DMS79 (cell line): ENCODE measurements at regions not wholly inside any gene's neighbourhood (a gene's known extent, or its start where the extent isn't known, plus 50 kb on each side); places are given as distances from the start of the nearest gene placed in this dataset.

Experiments used
- DNase-seq: peaks from one replicate; lab custom pipeline; 2025; lab: John Stamatoyannopoulos, UW

GRCh38 chr20:24169256-24169655 lies 180.7 kb upstream of the GGTLC1 start:
- DNase-seq = no peak

- no peak for DNase-seq
Measured at GRCh38 chr20:24166412-24166811, 177.8 kb upstream of the GGTLC1 start.

DNA sequence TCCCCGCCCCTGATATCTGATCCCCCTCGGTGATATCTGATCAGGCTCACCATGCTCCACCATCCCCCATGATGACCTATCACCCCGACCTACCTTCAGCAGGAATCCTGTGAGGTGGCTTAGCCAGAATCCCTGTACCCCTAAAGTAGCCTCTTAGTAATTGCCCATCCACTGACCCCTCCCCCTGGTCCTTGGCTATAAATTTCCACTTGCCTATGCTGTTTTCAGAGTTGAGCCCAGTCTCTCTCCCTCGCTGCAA lies 177.5 kb upstream of the GGTLC1 start:
- DNase-seq = no peak

DNA sequence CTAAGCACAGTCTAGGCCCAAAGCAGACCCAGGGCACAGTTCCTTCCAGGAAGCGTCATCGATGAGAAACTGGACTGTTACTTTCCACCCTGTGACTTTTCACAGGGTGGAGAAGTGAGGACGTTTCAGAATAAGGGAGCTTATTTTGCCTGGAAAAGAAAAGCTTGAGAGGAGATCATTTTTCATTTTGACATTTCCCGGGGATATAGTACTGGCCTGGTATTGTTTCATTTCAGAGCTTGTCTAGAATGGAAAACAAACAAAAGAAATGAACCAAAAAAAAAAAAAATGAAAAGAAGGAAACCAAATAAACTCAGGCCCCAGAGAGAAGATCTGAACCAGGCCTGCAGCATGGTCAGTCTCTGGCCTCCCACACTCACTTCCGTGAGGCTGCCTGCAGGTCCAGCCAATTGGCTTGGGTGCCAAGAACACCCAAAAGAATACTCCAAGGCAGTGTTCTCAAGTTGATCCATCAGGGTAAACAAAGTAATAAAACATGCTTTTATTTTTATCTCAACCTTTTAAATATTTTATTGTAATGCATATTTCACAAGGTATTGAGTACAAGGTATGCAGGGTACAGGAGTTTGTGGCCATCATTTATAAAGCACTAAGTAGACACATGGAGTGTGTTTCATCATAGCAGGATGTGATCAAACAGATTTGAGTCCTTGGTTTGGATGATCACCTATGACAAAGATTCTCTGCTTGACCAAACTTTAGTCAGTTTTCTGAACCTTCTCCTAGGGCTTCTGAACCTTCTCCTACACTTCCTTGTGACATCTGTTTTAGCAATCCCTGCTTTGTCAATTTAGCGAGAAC lies 176.9 kb upstream of the GGTLC1 start:
- DNase-seq = no peak

GRCh38 chr20:24164360-24164759 lies 175.8 kb upstream of the GGTLC1 start:
- no peak for DNase-seq

GRCh38 chr20:24163506-24163905 lies 174.9 kb upstream of the GGTLC1 start:
- no peak for DNase-seq

DNA sequence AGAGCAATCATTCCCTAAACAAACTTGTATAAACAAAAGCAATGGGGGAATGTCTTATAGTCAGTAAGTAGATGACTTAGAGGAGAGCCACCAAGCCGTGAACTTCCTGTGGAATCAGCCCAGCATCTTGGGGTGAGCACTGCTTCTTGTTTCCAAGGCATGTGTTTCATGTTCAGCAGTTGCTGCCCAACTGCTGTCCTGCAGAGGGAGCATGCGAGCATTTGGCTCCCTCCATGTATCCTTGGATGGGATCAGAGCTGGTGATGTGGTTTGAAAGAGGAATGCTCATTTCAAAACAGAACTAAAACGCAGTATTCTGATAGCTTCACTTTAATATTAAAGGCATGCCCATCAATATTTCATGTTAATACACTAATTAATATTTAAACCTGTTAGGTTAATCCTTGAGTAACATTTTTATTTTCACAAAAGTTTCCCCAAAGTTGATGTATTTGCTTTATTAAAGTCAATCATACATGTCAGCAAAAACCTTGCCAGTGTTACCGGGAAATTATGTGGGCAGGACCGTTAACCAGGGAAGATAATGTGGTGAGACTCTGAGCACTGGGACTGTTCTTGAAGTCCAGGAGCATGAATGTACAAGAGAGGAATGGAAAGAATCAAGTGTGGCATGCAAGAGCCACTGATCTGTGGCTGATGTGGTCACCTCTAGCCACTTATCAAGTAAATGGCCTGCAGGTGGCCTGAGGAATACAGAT lies 172.1 kb upstream of the GGTLC1 start:
- no peak for DNase-seq

DNA sequence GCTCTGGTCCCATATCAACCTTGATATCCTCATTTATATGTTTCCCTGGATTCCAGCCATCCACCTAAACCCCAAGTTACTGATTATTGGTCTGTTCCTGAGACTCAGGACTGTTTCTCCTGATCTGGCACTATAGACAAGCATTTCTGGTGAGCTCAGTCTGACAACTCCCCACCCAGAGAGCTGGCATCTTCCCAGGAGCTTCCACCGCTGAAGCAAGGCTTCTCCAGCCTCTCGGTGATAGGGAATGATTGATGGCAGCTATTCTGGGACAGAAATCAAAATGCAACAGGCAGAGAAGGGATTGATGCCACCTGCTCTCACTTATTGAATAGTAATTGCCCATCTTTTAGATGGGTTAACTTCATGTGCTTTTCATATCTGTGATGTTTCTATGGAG lies 169.7 kb upstream of the GGTLC1 start:
- no peak for DNase-seq

DNA sequence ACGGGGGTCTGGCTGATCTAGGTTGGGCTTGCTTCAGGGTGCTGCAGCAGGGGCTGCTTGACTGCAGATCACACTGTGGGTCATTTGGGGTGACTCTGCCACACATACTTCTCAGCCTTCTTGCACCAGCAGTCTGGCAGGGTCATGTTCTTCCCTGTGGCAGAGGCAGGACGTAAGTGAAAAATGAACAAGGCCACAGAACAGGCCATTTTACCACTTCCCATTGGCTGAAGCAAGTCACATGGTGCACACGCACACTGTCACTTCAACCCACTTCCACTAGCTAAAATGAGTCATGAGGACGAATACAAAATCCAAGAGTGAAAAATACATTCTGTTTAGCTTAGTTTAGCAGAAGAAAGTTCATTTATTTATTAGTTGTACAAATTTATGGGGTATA lies 168.6 kb upstream of the GGTLC1 start:
- DNase-seq = no peak

DNA sequence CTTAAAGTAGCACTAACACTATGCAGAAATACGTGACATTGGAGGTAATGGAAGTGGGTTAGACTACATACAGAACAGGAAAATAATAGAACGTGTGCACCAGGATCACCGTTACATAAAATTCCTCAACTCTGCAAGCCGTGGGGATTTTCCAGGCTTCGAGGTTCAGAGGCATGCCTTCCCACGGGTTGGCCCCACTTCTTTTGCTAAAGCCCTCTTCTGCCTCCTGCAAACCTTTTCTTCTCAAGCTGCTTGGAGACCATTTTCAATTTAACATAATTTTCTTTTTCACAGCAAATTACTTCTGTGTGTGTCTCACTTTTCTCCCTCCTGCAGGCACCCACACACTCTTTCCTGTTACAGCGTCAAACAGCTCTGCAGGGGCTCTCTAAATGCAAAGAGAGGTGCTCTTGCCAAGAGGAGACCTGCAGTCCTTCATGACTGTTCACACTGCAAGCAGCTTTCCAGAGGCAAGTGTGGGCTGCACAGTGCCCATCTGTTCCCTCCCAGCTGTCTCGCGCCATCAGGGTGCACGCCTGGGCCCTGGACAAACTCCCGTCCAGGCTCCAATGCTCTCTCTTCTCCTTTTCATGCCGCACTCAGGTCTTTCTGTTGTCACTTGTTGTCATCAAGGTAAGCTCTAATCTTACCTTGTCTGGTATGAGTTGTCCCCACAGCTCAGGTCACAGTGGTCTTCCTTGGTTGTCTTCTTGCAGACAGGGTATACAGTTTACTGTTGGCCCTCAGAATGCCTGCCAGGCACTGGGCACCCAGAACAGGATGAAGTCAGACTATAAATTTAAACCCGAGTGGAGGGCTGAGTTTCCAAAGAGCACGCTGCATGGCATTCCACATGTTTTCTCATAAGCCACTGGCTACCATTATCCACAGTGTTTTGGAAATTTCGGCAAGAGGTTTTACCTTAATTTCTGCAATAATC lies 164.8 kb upstream of the GGTLC1 start:
- DNase-seq = no peak

DNA sequence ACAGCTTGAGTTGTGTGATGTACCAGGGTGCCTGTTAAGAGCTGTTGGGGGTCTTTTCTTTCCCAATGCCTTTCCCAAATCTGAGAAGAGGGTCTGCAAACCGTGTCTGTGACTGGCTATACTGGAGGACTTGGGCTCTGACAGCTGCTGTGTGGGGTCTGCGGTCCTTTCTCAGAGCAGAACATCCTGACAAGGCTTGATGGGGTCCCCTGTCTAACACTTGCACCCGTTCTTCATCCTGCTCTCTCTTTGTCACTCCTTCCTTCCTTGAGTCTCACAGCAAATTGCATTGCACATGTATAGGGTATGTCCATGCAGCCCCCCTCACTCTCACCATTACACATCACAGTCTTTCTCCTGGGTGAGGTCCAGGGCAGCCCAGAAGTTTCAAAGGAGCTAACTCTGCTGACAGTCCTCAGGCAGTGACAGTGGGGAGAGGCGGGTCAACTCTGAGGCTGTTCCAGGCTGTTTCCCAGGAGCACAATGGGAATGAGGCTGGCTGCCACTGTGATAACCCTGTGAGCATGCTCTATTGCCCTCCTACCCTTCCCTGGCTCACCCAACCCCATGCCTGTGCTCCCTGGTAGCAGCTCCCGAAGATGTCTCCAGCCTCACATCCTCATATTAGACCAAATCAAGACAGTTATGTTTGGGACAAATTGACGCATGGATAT lies 163.2 kb upstream of the GGTLC1 start:
- no peak for DNase-seq

DNA sequence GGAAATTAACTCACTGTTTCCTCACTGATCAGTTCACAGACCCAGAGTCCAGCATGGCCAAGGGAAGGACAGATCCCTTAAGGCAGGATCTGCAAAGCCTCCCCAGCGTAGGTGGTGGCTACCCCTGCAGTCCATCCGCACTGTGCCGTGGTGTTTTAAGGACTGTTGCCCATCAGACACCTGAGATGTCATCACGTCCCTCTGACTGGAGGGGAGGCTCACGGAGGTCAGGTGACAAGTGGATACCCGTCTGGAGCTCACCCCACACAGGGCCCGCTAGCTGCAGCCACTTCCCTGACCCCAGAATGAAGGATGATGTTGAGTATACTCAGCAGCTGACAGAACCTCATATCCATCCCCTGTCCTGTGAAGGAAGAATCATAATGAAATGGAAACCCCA lies 161.8 kb upstream of the GGTLC1 start:
- no peak for DNase-seq

DNA sequence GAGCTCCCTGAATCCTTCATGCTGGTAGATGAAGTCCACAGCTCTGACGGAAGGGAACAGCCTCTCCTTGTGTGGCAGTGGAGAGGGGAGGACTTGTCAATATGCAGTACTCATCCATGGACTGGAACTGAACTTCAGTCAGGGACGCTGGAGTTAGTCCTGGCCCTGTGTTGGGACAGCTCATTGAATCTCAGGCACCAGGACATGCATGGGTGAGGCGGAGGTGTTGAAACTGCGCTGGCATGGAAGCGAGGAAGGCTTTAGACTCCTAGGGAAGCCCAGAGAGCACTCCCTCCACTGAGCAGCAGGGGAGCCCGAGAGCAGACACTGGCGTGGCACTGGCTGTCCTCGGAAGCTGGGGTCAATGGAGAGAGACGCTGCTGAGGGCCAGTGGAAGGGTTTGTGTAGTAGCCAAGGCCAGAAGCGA lies 161.3 kb upstream of the GGTLC1 start:
- DNase-seq = no peak

DNA sequence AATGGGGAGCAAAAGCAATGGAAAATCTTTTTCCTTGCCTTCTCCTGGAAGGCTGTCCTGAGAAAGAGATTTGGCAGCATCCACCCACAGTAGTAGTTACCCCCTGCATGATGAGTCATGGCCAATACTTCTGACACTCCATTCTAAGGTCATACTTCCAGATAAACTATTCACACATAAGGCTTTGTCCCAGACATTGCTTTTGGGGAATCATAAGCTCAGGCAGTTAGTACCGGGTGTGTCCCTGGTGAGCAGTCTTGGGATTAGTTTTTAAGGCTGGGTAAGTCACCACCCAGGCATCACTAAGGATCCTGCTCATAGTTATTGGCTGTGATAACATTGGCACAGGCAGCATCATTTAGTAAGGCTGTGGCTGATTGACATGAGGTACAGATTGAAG lies 160.6 kb upstream of the GGTLC1 start:
- DNase-seq = no peak

GRCh38 chr20:24148372-24148771 lies 159.8 kb upstream of the GGTLC1 start:
- DNase-seq = no peak

- DNase-seq = no peak
Measured at GRCh38 chr20:24147961-24148360, 159.4 kb upstream of the GGTLC1 start.

GRCh38 chr20:24147479-24147878 lies 158.9 kb upstream of the GGTLC1 start:
- DNase-seq = no peak

DNA sequence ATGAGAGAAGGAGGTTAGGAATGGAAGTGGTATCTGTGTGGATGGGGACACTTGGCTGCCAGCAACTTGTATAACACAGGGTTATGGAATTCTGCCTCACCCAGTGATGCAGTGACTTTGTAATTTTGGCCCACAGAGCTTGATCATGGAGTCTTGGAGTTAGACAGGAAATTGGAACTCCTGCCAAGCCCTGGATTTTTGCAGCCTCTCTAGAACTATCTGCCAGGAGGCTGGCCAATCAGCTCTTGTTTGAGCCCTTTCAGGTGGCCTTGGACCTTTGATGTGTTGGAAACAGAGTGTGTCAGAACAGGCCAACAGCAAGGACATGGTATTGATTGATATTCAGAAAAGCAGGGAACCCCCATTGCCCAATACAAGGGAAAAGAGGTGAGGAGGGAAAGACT lies 157.7 kb upstream of the GGTLC1 start:
- DNase-seq = no peak

DNA sequence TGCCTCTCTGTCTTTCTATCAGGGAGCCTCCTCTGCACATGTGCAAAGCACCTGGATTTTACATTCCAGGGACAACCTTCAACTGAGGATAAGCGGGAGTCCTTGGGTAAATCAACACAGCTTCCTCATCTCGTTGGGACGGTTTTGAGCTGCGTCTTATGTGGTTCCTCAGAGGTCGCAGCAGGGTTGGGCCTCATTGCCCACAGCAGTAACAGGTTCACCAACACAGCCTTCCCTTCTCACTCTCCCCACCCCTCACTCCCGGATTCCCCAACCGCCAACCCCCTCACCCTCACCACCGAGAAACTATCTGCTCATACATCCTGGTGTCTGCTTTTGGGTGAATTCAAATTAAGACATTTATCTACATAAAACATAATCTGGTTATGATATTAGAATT lies 155.8 kb upstream of the GGTLC1 start:
- DNase-seq = no peak

GRCh38 chr20:24141111-24141510 lies 152.5 kb upstream of the GGTLC1 start:
- DNase-seq = no peak

- DNase-seq = no peak
Measured at GRCh38 chr20:24139846-24140245, 151.3 kb upstream of the GGTLC1 start.

DNA sequence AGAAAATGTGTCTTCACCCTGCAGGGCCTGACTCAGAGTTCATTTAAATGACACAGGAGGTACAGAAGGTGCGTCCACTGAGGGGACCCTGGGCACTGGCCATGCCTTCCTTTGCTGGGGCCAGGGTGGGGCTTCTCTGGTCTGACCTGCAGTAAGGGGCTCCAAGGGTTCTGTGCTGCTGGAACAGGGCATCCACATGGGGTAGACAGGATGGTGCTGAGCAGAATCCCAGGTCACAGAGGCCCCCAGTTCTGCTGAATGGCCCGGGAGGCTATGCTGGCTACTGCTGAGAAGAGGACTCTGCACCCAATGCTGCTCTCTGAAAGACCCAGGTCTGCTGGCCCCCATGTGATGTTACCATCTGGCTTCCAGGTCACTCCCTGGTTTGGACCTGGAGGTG lies 150.4 kb upstream of the GGTLC1 start:
- DNase-seq = no peak
